Stimulated activated CD4-positive, alpha-beta T cell treated with anti-CD3 and anti-CD28 coated beads, Interleukin-1b, Interleukin-23, amount 100 ng/mL, for 48 hours (primary cell): ENCODE measurements at regions not wholly inside any gene's neighbourhood (a gene's known extent, or its start where the extent isn't known, plus 50 kb on each side); places are given as distances from the start of the nearest gene placed in this dataset.
"Not testable (repeated sequence)": the region's sequence is repeated elsewhere in the genome, so short reads cannot be mapped to it uniquely, and the experiment has no call there.

ENCODE experiments used
- DNase-seq: peaks from one replicate; pipeline ENCODE4 v3.0.0-alpha.2; 2020

DNA sequence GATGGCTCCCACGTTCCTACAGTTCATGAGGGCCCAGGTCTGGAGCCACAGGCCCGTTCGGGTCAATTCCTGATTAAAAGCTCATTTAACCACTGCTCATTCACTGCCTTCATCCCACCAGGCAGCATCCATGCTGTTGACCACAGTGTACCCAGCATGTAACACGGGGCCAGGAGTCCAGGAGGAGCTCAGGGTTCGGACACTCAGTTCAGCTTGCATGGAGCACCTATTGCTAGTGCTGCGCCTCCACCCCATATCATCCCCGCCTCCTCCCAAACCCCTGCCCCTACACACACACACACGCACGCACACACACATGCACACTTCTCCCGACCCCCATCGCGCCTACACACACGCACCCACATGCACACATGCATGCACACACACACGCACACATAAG lies 72.9 kb upstream of the SNTG2 start:
- DNase-seq: no peak

DNA sequence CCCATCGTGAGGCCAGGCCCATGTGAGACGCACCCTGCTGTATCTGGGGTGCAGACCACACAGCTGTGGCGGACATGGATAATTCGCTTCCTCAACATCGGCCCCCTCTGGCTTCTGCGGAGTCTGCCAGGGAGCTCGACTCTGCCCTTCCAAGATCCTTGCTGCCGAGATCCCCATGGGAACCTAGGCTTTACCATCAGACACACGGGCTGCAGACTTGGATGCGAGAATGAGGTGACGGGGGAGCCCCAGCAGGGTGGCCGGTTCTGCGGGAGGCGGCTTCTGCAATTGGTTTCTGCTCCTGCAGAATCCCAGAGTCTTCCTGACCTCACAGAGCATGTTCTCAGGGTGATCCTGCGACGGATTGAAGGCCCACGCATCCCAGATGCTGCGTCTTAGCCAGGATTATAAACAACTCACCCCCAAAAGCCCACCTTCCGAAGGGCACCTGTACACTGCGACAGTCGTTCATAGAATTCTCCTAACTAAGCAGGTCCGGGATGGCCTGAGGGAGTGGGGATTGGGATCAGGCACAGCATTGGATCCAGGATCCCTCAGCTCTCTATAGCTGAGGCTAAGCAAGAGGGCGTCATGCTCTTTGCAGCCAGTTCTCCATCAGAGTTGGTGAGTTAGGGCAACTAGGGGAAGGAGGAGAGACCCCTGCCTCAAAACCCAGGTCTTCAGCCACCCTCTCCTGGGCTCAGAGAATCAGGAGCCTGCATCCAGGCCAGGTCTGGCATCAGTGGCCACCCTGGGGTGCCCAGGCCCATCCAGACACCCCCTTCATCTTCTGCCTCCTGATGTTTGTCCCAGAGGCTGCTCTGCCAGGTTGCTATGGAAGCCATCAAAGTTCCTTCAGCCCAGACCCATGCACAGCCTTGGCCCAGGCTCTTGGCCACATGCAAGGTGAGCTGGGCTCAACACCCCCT lies 74.7 kb upstream of the SNTG2 start:
- DNase-seq: no peak

DNA sequence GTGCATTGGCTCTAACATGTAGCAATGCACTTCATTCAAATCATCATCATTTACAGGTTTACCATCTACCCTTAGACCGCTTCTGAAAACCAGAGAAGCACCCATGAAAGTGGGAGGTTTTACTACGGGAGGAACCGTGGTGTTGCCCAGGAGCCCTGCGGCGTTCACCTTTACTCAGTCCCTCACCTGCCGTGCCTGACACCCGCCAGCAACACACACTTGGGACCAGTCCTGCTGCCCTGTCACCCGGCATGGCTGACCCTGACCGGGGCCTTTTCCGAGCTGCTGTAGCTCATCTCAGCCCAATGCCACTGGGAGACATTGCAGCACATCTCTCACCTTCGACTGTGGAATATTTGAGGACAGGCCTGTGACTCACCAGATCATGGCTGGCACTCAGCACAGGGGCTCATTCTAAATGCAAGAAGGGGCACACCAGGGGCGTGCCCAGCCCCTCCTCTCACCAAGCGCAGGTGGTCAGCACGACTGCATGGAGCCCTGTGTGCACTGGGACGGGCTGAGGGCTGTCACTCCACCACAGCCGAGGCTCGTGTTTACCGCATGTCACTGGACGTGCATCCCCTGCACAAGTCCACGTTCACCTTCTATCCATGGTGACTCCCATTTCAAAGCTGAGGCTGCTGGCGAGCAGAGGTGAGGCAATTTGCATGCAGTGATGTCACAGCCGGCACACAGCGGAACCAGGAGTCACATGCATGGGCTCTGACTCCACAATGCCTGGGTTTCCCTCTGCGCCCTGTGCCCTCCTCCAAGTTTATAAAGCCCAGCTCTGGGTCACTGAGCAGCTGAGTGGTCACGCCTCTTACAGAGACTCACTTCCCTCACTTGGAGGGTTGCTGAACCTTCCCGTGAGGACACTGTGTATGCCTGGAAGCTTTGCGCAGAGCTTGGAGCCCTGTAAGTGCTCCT lies 76.7 kb upstream of the SNTG2 start:
- DNase-seq: no peak

DNA sequence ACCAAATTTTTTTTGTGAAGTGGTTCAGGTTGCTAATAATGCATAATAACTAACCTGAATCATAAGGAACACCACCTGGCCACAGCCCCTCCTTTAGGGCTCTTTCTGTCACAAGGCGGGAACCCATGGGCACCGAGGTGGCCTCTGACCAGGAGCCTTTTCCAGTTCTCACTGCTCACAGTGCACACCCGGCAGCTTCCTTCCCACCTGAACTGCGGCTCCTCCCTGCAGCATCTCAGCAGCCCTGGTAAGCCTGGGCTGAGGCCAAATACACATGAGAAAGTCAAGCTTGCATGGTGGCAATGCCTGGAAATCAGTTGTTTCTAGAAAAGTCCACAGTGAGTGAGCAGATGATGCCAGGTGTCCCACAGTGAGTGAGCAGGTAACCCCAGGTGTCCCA lies 77.6 kb upstream of the SNTG2 start:
- DNase-seq: no peak

DNA sequence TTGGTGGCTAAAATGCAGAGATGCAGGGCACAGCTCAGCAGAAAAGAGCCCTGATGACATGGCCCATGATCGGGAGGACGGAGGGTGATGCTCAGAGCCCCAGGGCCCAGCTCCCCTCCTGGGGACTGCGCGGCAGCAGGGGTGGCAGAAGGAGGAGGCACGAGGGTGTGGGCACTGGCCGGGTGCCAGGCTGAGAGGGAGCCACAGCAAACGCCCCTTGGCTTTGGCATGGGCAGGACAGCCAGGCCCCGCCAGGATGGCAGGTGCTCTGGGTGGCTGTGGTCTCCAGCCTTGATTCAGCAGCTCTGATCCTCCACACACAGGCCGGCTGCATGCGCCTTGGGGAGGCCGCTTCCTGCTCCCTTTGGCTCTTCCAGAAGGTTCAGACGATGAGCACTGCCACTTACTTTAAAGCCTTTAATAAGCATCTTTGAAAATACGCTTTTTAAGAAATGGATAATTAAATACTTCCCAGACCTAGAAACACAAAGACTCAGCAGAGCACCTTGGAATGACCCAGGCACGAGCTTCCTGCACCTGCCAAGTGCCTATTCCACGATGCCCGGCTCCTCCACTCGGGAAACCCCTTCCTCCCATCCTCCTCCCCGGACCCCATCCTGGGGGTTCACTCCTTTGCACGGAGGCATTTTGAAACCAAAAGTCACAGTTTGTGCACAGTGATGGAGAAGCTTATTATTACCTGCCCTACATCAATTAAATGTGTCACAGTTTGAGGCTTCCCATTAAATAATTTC lies 78.5 kb upstream of the SNTG2 start:
- DNase-seq: no peak

DNA sequence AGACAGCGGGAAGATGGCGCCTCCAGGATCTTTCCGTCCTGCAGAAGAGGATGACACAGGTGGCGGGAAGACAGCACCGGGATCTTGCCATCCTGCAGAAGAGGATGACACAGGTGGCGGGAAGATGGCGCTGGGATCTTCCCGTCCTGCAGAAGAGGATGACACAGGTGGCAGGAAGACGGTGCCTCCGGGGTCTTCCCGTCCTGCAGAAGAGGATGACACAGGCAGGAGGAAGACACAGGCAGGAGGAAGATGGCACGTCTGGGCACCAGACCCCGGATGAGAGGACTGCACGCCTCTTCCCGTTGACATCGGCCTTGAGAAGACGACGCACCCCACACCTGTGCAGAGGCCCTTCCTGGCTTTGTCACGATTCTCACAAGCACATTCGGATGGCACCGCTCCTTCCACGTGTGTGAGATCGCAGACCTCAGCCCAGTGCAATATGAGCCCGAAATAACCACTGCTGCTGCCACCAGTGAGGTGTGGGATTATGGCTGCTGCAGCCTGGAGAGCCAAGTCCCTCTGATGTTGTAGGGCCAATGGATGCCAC lies 79.4 kb upstream of the SNTG2 start:
- no peak for DNase-seq

DNA sequence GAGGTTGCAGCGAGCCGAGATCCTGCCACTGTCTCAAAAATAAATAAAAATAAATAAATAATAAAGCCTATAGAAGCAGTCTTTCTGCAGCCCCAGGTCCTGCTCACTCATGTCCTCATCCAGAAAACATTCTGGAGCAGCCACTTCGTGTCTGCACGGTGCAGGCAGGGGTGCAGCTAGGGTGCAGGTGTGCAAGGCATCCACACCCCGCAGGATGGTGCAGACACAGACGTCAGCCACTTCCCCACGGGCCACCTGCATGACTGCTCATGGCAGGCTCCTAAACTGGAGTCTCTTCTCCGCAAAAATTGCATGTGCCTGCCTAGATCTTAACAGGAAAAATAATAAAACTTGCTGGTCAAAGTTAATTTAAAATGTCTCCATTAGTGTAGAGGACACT lies 80.2 kb upstream of the SNTG2 start:
- no peak for DNase-seq

DNA sequence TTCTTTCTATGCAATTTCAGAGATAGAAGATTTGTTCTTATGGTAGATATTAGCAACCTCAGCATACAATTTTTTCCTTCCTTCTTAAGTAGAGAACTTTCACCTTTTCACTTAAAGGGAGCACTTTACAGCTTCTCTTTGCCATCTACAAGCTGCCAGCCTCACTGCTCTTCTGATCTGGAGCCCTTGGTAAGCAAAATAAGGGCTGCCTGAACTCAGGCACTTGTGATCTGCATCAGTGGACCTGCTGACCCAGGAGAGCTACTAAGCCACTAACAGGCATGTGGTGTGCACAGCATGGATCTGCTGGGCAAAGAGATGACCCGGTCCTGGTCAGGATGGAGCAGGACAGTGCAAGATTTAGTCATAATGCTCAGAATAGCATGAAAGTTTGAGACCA lies 80.8 kb upstream of the SNTG2 start:
- DNase-seq: no peak

DNA sequence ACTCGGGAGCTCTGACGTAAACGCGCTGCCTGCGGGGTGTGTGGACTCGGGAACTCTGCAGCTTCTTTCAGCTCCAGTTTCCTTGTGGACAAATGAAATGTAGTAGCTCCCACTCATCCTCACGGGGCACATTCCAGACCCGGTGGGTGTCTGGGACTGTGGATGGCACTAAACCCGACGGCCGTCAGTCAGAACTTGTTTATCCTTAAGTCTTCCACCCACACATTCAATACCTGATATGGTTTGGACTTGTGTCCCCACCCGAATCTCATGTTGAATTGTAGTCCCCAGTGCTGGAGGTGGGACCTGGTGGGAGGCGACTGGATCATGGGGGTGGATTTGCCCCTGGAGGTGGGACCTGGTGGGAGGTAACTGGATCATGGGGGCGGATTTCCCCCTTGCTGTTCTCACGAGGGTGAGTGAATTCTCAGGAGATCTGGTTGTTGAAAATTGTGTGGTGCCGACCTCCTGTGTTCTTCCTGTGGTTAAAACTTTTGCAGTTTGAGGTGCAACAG lies 81.2 kb upstream of the SNTG2 start:
- DNase-seq: no peak

DNA sequence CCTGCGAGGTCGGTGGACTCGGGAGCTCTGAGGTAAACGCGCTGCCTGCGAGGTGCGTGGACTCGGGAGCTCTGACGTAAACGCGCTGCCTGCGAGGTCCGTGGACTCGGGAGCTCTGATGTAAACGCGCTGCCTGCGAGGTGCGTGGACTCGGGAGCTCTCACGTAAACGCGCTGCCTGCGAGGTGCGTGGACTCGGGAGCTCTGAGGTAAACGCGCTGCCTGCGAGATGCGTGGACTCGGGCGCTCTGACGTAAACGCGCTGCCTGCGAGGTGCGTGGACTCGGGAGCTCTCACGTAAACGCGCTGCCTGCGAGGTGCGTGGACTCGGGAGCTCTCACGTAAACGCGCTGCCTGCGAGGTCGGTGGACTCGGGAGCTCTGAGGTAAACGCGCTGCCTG lies 81.8 kb upstream of the SNTG2 start:
- DNase-seq: not testable (repeated sequence)

DNA sequence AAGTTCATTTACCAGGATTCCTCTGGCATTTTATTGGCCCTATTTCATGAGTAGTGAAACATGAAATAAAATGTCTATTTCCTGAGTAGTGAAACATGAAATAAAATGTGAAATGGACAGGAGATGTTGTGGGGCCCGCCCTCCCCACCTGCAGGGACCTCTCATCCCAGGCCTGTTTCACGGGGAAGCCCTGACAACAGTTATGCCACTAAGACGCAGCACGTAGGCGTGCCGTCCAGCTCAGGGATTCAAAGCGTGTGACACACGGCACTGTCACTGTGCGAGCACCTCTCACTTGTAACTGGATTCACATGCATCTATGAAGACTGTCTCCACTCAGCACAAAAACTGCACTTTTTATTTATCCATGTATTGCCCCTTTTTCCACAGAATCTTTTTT lies 83.4 kb upstream of the SNTG2 start:
- no peak for DNase-seq

DNA sequence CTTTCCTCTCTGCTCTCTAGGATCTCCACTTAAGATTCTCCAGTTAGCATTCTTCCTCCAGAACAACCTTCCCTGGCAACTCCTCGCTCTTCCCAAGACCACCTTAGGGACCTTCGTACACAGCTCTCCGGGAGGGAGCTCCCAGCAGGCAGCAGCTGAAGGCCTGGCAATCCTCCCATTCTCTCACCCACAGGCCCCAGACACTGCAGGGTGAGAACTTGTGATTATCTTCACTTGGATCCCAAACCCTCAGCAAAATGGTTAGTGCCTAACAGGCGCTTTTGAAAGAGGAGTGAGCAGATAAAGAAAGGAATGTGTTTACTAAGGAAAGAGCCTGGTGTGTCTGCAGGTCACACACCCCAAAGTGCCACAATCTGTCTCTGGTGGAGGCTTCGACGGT lies 83.8 kb upstream of the SNTG2 start:
- DNase-seq: no peak

DNA sequence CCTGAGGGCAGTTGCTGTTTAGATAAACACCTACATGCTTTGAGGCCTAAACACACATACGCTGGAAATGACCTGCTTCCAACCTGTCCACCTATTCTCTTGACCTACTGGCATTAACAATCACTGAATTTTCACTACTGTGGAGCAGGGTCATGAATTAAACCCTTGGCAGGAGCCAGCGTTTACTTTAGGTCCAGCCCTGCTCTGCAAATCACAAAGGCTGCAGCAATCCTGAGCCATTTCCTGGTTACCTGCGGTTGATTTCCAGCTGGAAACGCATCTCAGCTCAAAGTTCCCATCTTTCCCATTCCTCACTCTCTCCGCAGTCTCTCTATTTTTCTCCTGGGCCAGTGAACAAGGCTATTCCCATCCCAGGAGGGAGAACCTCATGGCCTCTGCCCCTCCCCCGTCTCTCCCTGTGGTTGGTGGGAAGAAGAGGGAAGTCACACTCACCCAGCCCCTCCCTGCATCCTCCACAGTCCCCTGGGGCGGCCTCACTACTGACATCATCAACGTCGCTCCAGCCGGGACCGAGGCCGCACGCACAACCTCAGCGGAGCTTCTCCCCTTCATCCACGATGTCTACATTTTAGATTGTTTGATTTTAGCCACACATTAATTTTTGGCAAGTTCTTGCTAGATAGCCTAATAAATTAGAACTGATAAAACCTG lies 84.5 kb upstream of the SNTG2 start:
- DNase-seq: no peak

DNA sequence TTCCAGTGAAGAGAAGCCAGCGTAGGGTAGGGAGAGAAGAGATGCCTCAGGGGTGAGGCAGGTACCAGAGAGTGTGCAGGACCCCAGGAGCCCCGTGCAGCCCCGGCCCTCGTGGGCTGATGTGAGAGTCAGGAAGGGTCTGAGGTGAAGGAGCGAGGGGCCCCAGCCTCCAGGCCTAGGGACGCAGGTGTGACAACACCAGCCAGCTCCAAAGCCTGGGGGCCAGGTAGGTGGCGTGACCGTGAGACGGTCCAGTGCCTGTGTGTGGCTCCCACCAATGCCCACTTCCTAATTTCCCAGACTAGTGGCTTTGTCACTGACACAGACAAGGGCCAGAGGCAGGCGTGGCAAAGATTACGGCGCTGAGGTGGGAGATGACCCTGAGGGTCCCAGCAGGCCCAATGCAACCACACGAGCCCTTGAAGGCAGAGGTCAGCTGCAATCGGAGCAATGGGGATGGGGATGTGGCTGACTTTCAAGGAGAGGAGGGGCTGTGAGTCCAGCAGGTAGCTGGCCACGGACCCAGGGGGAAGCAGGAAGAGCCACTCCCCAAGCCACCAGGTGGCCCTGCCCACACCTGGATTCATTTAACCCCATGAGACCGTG lies 86.0 kb upstream of the SNTG2 start:
- no peak for DNase-seq

DNA sequence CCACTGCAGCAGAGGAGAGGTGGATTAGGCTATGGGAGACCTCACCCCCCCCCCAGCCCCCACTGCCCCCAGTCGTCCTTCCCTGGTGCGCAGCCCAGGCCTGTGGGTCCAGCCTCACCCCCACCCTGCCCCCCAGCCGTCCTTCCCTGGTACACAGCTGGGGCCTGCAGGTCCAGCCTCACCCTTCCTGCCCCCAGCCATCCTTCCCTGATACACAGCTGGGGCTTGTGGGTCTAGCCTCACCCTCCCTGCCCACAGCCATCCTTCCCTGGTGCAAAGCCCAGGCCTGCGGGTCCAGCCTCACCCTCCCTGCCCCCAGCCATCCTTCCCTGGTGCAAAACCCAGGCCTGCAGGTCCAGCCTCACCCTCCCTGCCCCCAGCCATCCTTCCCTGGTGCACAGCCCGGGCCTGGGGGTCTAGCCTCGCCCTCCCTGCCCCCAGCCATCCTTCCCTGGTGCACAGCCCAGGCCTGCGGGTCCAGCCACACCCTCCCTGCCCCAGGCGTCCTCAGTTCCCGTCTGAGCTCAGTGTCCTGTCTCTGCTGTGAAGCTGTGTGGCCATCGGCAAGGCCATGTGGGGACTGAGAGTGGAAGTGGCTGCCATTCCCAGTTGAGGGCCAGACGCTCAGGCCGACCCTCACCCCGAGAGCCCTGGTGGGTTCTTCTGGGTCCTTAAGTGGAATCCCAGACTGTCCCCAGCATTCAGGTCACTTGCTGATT lies 86.8 kb upstream of the SNTG2 start:
- DNase-seq: no peak

DNA sequence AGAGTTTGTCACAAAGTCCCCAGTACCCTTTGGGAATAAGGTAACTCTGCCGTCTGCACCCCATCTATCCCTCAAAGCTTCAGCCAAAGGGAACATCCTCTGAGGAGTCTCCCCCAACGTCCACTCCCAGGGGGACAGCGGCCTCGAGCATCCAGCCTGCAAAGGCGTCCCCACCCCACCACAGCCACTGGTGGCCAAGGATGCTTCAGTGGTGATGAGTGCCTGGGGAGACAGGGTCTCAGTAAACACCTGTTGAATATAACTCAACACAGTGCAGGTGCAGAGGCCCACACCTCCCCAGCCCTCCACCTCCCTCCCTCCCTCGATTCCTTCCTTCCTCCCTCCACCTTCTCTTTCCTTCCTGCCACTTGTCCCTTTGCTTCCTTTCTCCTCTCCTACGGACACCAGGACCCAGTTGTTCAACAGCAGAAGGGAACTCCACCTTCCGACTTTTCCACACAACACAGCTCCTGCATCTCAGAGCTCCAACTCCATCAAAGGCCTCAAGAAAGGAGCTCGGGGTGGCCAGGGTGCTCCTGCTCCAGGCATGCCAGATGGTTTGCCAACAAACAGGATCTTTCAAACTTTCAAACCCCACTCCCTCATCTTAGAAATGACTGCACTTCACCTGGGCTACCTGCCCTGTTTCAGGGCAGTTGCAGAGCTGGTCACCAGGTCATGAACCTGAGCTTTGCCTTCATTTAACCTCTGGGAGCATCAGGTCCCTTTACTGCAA lies 87.8 kb upstream of the SNTG2 start:
- DNase-seq: no peak

DNA sequence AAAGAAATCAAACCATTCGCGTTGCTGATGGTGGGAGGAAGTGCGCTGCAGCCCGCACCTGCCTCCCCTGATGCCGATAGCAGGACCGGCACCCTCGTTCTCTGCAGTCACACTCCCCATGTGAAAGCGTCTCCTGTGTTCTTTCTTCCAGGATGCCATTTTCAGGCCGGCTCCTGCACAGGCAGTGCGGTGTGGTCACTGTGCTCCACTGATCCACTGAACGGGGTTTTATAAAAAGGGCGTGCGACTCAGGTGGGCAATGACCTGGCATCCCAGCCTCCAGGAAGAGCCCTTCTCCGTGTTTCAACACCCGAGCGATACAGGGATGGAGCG lies 88.3 kb upstream of the SNTG2 start:
- no peak for DNase-seq

DNA sequence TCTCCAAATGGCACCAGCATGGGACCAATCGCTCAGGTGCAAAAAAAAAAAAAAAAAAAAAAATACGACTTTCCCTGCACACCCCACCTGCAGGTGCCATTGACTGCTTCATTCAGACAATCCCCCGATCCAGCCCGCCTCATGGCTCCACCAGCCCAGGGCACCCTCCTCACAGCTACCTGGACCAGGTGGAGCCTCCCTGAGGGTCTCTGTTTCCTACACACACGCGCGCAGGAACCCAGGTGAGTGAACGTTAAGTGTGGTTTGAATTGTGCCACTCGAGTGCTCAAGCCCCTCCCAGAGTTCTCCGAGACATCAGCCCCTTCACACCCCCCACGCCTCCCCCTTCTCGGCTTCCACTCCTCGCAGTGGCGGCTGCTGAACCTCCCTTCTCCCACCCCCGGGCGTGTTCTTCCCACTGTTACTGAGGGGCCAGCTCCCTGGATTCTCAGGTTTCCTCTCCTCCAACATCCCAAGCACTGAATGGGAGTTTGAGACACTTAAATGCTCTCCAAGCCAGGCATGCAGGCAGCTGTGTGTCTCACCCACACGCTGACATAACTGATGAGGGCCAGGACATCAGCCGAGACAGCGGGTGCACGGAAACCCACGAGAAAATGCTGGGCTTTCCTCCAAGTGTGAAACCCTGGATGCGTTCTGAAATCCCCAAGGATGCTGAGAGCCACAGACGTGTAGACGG lies 88.8 kb upstream of the SNTG2 start:
- no peak for DNase-seq

DNA sequence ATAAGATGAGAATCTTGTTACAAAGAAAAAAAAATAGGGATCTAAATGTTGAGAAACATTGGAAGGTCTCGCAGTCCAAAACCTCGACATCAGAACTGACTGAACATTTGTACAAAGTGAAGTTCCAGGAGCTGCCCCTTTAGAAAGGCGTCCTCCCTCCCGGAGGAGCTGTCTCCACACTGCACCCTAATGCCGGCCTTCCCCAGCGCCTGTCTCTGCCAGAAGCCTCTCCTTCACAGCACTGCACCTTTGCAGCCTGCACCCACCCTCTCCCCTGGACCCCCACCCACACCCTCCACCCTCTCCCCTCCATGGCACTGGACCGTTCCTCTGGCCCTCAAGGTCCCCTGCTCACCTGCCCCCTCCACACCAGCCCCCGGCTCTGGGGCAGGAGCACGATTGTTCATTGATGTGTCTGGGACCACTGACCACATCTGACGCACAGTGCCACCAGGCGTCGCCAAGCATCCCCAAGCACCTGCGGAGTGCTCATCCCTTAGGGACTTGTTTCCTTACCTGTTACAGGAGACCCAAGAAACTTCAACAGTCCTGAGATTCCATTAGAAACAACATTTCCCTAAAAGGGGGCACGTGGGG lies 90.3 kb upstream of the SNTG2 start:
- no peak for DNase-seq
